ENCODE measurements at regions not wholly inside any gene's neighbourhood (a gene's known extent, or its start where the extent isn't known, plus 50 kb on each side); places are given as distances from the start of the nearest gene placed in this dataset.

DNA sequence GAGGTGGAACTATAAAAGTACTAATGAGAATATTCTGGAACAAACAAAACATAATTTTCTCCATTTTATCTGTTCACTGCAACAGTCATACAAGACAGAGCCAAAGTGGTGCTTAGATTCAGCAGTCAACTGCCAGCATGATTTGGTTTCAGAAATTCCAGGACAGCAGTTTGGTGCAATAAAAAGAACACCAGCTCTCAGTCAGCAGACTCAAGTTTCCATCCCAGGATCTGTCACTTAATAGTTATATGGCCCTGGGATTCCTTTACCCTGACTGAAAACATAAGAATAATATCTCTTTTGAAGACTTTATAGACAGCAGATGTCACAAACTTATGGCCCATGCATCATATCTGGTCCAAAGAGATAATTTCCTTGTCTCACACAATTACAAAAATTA, 92.8 kb upstream of the RASEF start:
- intact Hi-C loops (cut with DNase I; ENCODE audit: low total_unique reads), result no loop called here

DNA sequence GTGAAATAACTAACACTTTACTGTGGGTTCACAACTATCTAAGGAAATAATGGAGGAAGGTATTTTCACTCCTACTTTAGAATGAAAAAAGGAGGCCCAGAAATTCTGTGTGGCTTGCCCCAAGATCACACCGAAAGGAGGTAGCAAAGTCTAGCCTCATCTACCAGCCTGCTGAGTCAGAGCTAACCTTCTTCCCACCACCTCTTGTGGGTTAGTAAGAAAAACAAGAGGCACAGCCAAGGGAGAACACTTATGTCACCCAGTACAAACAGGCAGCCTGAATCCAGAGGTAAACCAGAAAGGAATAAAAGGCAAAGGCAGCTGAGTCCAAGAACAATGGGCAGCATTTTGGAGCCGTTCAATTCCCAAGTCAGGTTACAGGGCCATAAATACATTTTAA, 91.9 kb upstream of the RASEF start:
- intact Hi-C loops (cut with DNase I; ENCODE audit: low total_unique reads), result no loop called here
- Histone ChIP-seq H3K27me3 (no peaks in the 10 kb centered on the region), H3K9me3 (no peaks in the 10 kb centered on the region), H3K36me3 (no peaks in the 10 kb centered on the region), H3K4me1 (no peaks in the 10 kb centered on the region), H3K27ac (peak overlapping the region in 1 of 2 donors; percentile 10), H3K4me3 (no peak overlapping the region)
- TF ChIP-seq POLR2AphosphoS5 (IDR thresholded peaks at IDR 0.05) (no peak), POLR2A (IDR thresholded peaks at IDR 0.05) (no peak)
- TF ChIP-seq, protein P1, sequence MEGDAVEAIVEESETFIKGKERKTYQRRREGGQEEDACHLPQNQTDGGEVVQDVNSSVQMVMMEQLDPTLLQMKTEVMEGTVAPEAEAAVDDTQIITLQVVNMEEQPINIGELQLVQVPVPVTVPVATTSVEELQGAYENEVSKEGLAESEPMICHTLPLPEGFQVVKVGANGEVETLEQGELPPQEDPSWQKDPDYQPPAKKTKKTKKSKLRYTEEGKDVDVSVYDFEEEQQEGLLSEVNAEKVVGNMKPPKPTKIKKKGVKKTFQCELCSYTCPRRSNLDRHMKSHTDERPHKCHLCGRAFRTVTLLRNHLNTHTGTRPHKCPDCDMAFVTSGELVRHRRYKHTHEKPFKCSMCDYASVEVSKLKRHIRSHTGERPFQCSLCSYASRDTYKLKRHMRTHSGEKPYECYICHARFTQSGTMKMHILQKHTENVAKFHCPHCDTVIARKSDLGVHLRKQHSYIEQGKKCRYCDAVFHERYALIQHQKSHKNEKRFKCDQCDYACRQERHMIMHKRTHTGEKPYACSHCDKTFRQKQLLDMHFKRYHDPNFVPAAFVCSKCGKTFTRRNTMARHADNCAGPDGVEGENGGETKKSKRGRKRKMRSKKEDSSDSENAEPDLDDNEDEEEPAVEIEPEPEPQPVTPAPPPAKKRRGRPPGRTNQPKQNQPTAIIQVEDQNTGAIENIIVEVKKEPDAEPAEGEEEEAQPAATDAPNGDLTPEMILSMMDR (IDR thresholded peaks at IDR 0.05), result no peak
- DNase-seq (ENCODE audit: low spot score in 2 of 2), result no peak

More for the DNA sequence above, 92.8 kb upstream of the RASEF start:
- H3K9me3 ChIP-seq, result no peaks in the 10 kb centered on the region
- H3K27me3 ChIP-seq, result no peaks in the 10 kb centered on the region
- H3K4me3 ChIP-seq, result no peak overlapping the region
- TF ChIP-seq, protein P1 (IDR thresholded peaks at IDR 0.05), result no peak
- no peak for TF ChIP-seq POLR2AphosphoS5 (IDR thresholded peaks at IDR 0.05)
- TF ChIP-seq POLR2A (IDR thresholded peaks at IDR 0.05), result no peak
- DNase-seq (ENCODE audit: low spot score in 2 of 2), result no peak
- no peaks in the 10 kb centered on the region for H3K4me1 ChIP-seq
- no peaks in the 10 kb centered on the region for H3K36me3 ChIP-seq
- H3K27ac ChIP-seq, result no peak overlapping the region

DNA sequence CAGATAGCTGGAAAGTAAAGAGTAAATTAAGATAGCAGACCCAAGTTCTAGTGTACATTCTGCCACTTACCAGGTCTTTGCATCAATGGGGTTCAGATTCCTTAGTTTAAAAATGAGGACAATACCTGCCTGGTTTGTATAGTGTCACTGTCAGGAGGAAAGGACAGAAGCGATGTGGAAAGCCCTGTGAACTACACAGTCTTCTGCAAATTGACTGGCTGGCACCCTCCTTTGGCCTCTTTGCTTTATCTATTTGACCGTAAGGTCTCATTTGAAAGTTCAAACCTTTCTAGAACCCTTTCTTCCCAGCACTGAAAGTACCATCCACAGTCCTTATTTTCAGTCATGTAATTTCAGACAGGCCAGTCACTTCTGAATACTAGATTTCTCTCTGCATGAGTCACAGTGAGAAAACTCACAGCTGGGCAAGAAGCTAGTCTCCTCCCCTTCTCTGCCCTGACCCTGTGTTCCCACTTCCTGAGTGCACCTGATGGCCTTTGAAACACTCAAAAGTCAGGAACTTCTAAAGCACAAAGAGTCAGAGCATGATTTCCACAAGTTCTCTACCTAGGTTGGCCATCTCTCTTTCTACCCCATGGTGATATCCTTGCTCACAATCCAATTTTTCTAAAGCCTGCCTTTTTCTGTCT, 91.3 kb upstream of the RASEF start:
- no peak for DNase-seq (ENCODE audit: low spot score in 2 of 2)
- no peaks in the 10 kb centered on the region for H3K27me3 ChIP-seq
- intact Hi-C loops (cut with DNase I; ENCODE audit: low total_unique reads), result no loop called here
- no peaks in the 10 kb centered on the region for H3K9me3 ChIP-seq
- peak overlapping the region in 1 of 2 donors; percentile 10 for H3K27ac ChIP-seq
- no peak for TF ChIP-seq POLR2AphosphoS5 (IDR thresholded peaks at IDR 0.05)
- no peak for TF ChIP-seq POLR2A (IDR thresholded peaks at IDR 0.05)
- TF ChIP-seq, protein P1 (IDR thresholded peaks at IDR 0.05), result no peak
- no peaks in the 10 kb centered on the region for H3K4me1 ChIP-seq
- H3K4me3 ChIP-seq, result no peak overlapping the region
- no peaks in the 10 kb centered on the region for H3K36me3 ChIP-seq

DNA sequence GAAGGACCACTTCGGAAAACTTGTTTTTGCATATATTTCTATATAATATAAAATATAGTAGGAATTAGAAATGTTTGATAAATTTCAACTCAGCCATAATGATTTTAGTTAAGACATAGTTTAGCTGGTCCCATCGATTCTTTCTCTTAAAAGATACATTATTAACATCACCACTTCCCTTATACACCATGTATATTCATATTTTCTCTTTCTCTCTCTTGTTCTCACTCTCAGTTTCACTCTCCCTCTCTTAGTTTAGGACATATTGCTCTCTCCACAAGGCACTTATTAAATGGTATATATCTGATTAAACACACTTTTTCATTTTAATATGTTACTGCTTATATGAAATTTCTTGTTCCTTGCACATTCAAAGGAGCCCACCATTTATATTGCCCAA, 90.1 kb upstream of the RASEF start:
- Histone ChIP-seq H3K36me3 (no peaks in the 10 kb centered on the region), H3K4me3 (no peak overlapping the region), H3K27me3 (no peaks in the 10 kb centered on the region), H3K27ac (no peak overlapping the region), H3K4me1 (no peaks in the 10 kb centered on the region), H3K9me3 (peaks cover 0 to 2% of the 10 kb centered on the region in 2 donors)
- TF ChIP-seq POLR2AphosphoS5 (IDR thresholded peaks at IDR 0.05), result no peak
- TF ChIP-seq POLR2A (IDR thresholded peaks at IDR 0.05), result no peak
- TF ChIP-seq, protein P1 (IDR thresholded peaks at IDR 0.05), result no peak
- DNase-seq (ENCODE audit: low spot score in 2 of 2), result no peak
- intact Hi-C loops (cut with DNase I; ENCODE audit: low total_unique reads), result no loop called here

DNA sequence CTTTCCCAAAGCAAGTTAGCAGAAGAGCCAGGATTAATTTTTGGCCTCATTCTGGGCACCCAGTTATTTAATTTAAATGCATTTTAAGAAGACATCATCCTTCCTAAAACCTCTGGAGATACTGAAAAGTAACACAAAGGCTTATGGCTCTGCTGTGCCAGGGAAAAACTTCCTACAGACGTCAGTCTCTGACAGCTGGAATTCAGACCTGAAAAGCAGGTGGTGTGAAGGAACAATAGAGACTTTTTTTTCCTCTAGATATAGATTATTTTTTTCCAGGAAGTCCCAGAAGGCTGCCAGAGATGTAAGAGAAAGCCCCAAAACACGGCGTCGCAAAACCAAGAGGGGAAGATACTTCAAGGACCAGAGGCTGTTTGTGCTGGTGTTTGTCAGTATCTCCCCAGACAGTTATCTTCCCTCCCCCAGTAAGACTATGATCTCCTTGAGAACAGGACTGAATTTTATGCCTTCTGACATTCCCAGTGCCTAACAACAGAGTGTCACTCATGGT, 88.7 kb upstream of the RASEF start:
- intact Hi-C loops (cut with DNase I; ENCODE audit: low total_unique reads), result no loop called here
- Histone ChIP-seq H3K4me1 (no peaks in the 10 kb centered on the region), H3K36me3 (no peaks in the 10 kb centered on the region), H3K27me3 (no peaks in the 10 kb centered on the region), H3K9me3 (peaks cover 7 to 10% of the 10 kb centered on the region in 2 donors), H3K27ac (no peak overlapping the region), H3K4me3 (no peak overlapping the region)
- no peak for DNase-seq (ENCODE audit: low spot score in 2 of 2)
- TF ChIP-seq, protein P1 (IDR thresholded peaks at IDR 0.05), result no peak
- TF ChIP-seq POLR2A (IDR thresholded peaks at IDR 0.05) (no peak), POLR2AphosphoS5 (IDR thresholded peaks at IDR 0.05) (no peak)
